Kidney capillary endothelial cell (primary cell): ENCODE measurements at regions not wholly inside any gene's neighbourhood (a gene's known extent, or its start where the extent isn't known, plus 50 kb on each side); places are given as distances from the start of the nearest gene placed in this dataset.

Experiments
- DNase-seq: peaks from one replicate; pipeline ENCODE4 v3.0.0-alpha.2; 2018; ENCODE audit warnings: low spot score

DNA sequence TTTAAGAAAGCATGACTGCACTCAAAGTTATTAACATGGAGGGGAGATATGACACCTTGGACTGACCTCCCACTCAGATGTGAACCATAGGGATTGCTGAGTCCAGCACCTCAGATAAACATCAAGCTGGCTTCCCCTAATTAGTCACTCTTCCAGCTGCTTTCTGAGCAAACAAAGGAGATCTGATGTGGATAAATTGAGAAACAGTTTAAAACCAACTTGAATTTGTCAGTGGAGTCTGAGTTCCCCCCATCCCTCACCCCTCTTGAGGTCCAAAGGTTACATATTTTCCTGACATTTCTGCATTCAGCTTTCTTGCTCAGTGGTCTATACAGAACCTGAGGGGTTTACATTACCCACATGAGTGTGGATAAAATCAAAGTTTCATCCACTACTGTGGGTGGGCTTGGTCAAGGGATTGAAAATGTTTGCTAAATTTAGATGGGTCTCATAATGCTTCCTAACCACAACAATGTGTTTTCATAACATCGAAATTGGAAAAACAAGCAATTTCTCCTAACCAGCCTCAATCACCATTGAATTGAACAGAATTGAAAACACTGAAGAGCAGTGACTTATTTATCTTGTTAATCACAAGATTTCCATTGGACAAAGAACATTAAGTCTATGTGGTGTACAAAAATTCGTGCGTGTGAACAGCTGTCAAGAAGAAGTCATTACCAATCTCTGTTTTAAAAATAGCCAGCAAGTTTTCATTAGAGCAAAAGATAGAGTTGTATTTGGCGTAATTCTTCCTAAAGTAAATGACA is 292.3 kb downstream of the METTL15 start:
- DNase-seq, result no peak

DNA sequence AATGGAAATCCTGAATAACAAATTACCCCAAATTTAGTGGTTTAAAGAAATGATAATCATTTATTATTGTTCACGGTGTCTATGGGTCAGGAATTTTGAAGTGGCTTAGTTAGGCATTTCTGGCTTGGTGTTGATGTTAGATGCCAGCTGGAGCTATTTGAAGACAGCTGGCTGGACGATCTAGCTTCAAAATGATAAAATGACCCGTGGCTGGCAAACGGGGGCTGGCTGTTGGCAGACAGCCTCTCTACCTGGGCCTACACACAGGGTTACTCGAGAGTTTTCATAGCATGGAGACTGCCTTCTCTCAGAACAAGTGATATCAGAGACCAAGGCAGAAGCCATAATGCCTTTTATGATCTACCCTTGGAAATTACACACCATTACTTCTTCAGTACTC is 285.2 kb downstream of the METTL15 start:
- DNase-seq, result no peak

GRCh38 chr11:28384418-28384817 is 276.2 kb downstream of the METTL15 start:
- no peak for DNase-seq

GRCh38 chr11:28383456-28383855 is 275.3 kb downstream of the METTL15 start:
- no peak for DNase-seq
